GM21786 (cell line): ENCODE measurements at regions not wholly inside any gene's neighbourhood (a gene's known extent, or its start where the extent isn't known, plus 50 kb on each side); places are given as distances from the start of the nearest gene placed in this dataset.
"Not testable (repeated sequence)": the region's sequence is repeated elsewhere in the genome, so short reads cannot be mapped to it uniquely, and the experiment has no call there.

Experiments used
- ATAC-seq: cut with Tn5 transposase; IDR thresholded peaks from one replicate; pipeline ENCODE4 v1.9.1; 2021; ENCODE audit not compliant: unreplicated experiment

DNA sequence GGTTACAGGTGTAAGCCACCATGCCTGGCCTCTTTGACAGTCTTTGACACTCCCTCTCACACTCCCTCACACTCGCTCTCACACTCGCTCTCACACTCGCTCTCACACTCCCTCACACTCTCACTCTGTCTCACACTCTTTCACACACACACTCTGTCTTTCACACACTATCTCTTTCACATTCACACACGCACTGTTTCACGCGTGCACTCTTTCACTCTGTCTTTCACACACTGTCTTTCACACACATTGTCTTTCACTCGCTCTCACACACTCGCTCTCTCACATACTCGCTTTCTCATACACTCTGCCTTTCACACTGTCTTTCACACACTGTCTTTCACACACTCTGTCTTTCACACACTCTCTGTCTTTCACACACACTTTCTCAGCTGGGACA lies 167.1 kb upstream of the CXCL13 start:
- no peak for ATAC-seq

GRCh38 chr4:77443941-77444340 lies 161.7 kb upstream of the CXCL13 start:
- ATAC-seq = no peak

GRCh38 chr4:77445823-77446222 lies 159.8 kb upstream of the CXCL13 start:
- ATAC-seq = no peak

- ATAC-seq = no peak
Measured at GRCh38 chr4:77446601-77447000, 159.0 kb upstream of the CXCL13 start.

DNA sequence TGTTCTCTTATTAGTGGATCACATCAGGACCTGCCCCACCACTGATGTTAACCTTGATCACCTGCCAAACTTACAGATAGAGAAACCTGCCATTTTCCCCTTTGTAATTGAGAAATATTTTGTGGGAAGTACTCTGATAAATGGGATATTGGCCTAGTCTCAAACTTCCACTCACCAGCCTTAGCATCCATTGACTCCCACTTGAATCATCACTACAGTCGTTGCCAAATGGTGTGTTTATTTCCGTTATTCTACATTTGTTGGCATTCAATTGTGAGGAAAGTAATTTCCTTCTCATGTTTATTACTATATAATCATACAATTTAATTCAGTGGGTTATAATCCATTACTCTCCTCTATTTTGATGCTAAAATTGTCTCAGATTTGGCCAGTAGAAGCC lies 156.4 kb upstream of the CXCL13 start:
- ATAC-seq = no peak

GRCh38 chr4:77450006-77450405 lies 155.6 kb upstream of the CXCL13 start:
- no peak for ATAC-seq

DNA sequence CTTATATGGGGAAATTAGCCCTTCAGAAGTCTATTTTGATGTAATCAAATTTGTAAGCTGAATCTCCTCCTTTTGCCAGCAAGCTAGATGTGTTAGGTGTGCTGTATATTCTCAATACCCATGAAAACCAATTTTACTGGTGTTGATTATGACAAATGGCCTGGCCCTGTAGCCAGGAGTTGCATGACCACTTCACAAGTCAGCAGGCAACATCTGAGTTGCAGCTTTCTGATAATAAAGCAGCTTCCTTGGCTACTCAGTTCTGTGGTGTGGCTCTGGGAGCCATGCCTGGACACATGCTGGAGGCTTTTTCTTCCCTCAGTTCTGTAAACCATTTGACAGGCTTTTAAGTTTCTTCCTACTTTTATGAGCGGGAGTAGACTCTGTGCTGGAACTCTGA lies 154.1 kb upstream of the CXCL13 start:
- ATAC-seq = no peak

- ATAC-seq = not testable (repeated sequence)
Measured at GRCh38 chr4:77452117-77452516, 153.5 kb upstream of the CXCL13 start.

- no peak for ATAC-seq
Measured at GRCh38 chr4:77453911-77454310, 151.7 kb upstream of the CXCL13 start.

GRCh38 chr4:77454858-77455257 lies 150.8 kb upstream of the CXCL13 start:
- ATAC-seq = no peak

DNA sequence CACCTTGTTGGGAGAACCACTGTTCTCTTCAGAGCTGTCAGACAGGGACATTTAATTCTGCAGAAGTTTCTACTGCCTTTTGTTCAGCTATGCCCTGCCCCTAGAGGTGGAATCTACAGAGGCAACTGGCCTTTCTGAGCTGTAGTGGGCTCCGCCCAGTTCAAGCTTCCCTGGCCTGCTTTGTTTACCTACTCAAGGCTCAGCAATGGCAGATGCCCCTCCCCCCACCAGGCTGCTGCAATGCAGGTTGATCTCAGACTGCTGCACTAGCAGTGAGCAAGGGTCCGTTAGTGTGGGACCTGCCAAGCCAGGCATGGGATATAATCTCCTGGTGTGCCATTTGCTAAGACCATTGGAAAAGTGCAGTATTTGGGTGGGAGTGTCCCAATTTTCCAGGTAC lies 141.5 kb upstream of the CXCL13 start:
- not testable (repeated sequence) for ATAC-seq

- ATAC-seq = no peak
Measured at GRCh38 chr4:77465271-77465670, 140.3 kb upstream of the CXCL13 start.

GRCh38 chr4:77466430-77466829 lies 139.2 kb upstream of the CXCL13 start:
- no peak for ATAC-seq

DNA sequence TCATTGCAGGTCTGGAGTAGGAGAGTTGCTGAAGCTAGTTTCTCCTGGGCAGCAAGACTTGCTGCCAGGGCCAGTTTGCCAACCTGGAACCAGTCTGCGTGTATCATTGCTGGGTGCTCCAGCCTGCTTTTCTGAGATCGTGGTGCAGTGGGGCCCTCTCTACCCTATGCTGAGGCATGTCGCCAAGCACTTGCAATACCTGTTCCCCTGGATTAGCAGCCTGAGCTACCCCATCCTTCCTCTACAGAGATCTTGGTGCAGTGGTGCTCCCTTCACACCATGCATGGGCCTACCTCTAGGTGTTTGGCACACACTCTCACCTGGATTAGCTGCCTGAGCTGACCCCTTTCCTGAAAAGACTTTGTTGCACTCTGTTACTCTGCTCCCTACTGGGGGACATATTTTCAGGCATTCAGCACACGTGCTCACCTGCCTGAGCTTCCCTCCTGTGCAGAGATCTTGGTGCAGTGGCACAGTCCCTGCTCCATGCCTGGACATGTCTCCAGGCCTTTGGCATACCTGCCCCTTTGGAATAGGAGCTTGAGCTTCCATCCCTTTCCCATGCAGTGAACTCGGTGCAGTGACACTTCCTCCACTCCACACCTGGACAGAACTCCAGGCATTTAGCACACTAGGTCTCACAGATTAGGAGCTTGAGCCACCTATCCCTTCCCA lies 133.7 kb upstream of the CXCL13 start:
- ATAC-seq = no peak

DNA sequence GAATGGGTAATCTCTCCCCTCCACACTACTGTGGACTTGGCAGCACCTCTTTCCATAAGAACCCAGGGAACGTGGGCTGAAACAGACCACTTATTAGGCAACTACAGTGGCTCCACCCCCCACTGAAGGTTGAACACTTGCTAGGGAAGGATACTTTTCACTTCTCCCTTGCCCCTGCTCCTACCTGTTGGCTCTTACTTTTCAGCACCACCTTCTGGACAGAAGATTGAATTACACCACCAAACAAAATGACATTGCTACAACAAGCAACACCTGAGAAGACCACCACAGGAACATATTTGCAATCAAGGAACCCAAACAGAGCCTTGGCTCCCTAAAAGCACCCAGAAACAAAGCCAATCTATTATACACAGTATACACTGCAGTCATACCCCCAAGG lies 132.1 kb upstream of the CXCL13 start:
- peak; percentile 47 for ATAC-seq

DNA sequence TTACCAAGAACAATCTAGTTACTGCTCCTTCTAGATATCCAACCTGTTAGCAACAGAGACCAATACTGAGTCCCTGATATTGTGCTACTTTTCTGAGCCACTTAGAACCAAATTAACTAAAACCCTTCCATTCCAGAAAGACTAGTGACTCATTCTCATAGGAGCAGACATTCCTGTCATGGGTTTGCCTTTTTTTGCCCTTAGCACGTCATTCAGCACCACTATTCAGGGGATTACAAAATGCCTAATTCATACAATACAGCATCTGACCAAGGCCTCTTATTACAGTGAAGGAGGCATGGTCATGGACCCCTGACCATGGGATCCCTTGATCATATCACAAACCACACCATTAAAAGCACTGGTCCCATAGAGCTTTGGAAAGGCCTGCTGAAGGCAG lies 123.8 kb upstream of the CXCL13 start:
- ATAC-seq = no peak

GRCh38 chr4:77488882-77489281 lies 116.7 kb upstream of the CXCL13 start:
- ATAC-seq = no peak

GRCh38 chr4:77493120-77493752 lies 112.4 kb upstream of the CXCL13 start:
- ATAC-seq = no peak

DNA sequence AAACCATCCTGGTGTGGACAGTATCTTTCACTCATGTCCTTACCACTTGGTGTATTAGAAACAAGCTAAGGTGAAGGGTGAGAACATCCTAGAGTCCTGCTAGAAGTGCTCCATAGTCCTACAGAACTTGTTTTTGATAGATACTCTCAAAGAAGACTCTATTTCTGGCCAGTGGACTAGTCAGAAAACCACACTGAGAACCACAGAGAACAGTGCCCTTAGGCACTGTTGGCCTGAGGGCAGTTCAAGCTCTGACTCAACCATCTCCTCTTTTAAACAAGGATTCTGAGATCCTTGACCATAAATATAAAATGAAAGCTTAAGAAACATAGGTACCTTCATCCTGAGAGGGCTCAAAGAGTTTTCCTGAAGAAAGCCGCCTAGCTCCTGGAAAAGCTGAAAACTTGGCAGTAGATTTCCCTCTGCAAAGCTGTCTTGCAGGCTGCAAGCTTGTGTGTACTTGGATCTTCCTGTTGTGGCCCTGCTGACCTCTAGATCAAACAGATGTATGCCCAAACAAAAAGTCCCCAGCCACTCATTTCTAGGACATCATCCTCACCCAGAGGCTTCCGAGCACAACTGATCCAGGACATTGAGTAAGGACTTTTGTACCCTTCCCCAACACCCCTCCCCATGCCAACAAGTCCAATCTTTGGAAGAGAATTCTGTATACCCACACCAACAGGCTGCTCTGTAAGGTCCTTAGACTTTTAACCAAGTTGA lies 111.6 kb upstream of the CXCL13 start:
- ATAC-seq = no peak

GRCh38 chr4:77496457-77496856 lies 109.2 kb upstream of the CXCL13 start:
- ATAC-seq = no peak

GRCh38 chr4:77500801-77501200 lies 104.8 kb upstream of the CXCL13 start:
- ATAC-seq = no peak

DNA sequence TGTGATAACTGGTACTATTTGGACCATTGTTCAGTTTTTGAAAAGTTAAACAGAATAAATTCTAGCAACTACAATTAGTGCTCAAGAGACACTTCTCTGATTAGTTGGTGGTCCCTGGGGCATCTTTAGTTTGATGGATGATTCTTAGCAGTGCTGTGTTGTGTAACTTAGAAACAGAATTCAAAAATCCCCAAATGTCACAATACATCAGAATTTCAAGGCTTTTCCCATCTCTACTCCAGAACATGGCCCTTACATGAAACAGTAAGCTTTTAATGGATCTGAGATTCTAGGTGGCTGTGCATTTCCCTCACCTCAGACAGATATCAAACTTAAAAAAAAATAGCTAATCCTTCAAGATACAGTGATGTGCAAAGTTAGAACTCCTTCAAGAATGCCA lies 104.4 kb upstream of the CXCL13 start:
- no peak for ATAC-seq
